BJ (cell line): ENCODE measurements at regions not wholly inside any gene's neighbourhood (a gene's known extent, or its start where the extent isn't known, plus 50 kb on each side); places are given as distances from the start of the nearest gene placed in this dataset.
"Not testable (repeated sequence)": the region's sequence is repeated elsewhere in the genome, so short reads cannot be mapped to it uniquely, and the experiment has no call there.

Source experiments
- CTCF ChIA-PET: fragments of 350-600 bp; formaldehyde crosslinking; extraction: SDS; loops from one replicate; lab custom pipeline; 2021; ENCODE audit warnings: antibody characterized with exemption, inconsistent platforms; lab: Yijun Ruan, JAX
- POLR2A ChIA-PET: fragments of 300-600 bp; sonication (Branson Sonifier 250); formaldehyde crosslinking; extraction: SDS; loops from one replicate; lab custom pipeline; 2021; ENCODE audit warnings: antibody characterized with exemption; lab: Charles Lee
- DNase-seq: peaks from one replicate; pipeline ENCODE4 v3.0.0-alpha.2; 2011; ENCODE audit warnings: low read depth
- H3K27me3 ChIP-seq: 2 replicates; pipeline ENCODE4 v1.6.0; 2011; ENCODE audit warnings: low read length; ENCODE audit not compliant: control insufficient read depth, insufficient read depth
- H3K36me3 ChIP-seq: 2 replicates; pipeline ENCODE4 v1.5.1; 2011; ENCODE audit warnings: low read length; ENCODE audit not compliant: control insufficient read depth, insufficient read depth
- H3K4me3 ChIP-seq: 2 replicates; pipeline ENCODE4 v1.5.1; 2011; ENCODE audit warnings: low read depth, mild to moderate bottlenecking, control low read depth, low read length
- TF ChIP-seq, protein P1 (sequence below): IDR thresholded peaks from 2 replicates; pipeline ENCODE4 v1.5.1; 2011; ENCODE audit warnings: low read depth, mild to moderate bottlenecking, control low read depth, inconsistent platforms, low read length, moderate library complexity; ENCODE audit not compliant: insufficient read depth

DNA sequence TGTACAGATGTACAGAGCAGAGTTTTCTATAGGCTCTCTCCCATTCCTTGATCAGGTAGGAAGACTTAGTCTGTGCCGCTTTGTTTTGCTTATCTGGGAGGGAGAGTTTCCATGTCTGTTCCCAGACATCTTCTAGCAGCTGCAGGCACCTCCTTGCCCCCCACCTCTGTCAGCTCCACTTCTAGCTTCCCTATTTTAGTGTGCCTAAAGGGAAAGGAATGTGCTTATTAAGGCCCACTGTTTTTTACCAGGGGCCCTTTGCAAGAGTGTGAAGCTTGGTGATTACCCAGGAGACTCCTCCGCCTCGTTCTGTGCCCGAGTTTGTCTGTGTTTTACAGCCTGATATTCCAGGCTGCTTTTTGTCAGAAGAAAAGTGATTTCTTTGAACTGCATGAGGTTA lies 1984.4 kb downstream of the OLFM4 start:
- TF ChIP-seq, protein P1, sequence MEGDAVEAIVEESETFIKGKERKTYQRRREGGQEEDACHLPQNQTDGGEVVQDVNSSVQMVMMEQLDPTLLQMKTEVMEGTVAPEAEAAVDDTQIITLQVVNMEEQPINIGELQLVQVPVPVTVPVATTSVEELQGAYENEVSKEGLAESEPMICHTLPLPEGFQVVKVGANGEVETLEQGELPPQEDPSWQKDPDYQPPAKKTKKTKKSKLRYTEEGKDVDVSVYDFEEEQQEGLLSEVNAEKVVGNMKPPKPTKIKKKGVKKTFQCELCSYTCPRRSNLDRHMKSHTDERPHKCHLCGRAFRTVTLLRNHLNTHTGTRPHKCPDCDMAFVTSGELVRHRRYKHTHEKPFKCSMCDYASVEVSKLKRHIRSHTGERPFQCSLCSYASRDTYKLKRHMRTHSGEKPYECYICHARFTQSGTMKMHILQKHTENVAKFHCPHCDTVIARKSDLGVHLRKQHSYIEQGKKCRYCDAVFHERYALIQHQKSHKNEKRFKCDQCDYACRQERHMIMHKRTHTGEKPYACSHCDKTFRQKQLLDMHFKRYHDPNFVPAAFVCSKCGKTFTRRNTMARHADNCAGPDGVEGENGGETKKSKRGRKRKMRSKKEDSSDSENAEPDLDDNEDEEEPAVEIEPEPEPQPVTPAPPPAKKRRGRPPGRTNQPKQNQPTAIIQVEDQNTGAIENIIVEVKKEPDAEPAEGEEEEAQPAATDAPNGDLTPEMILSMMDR, result no peak
- ChIA-PET CTCF (no interaction called here), POLR2A (no interaction called here)
- Histone ChIP-seq H3K36me3 (no peaks in the 10 kb centered on the region), H3K4me3 (no peak overlapping the region), H3K27me3 (no peaks in the 10 kb centered on the region)
- DNase-seq, result no peak

DNA sequence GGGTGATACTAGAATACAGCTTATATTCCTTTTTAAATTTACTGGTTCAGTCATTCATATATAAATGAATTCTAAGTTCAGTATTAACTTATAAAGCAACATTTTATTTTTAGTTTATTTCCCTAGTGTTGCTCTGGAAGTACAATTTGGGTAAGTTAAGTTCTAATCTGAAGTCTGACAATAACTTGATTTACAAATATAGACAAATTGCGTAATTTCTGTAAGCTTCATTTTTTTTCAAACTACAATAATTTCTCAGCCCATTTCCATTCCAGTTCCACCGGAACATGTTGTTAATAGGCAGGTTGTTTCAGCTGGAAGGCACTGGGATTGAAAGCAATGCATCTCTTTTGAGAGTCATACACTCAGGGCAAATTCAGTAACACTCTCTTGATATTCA lies 2000.7 kb downstream of the OLFM4 start:
- CTCF ChIA-PET, result no interaction called here
- H3K36me3 ChIP-seq, result no peaks in the 10 kb centered on the region
- POLR2A ChIA-PET, result no interaction called here
- TF ChIP-seq, protein P1, result no peak
- no peaks in the 10 kb centered on the region for H3K27me3 ChIP-seq
- DNase-seq, result no peak
- no peak overlapping the region for H3K4me3 ChIP-seq

DNA sequence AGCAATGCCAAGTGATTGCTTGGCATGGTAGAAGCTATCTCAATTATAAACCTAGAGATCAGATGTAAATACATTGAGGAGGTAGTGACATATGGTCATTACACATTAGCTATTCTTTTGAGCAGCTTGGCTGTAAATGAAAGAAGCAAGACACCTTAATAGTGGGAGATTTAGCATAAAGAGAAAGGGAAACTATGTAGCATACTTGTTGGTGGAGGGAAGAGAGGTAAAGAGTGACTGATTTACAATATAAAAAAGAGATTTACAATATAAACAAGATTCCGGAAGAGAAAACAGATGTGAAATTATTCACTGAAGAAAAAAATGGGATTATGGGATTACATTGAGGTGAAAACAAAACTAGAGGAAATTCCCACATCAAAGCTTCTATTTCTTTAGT lies 2009.6 kb downstream of the OLFM4 start:
- H3K27me3 ChIP-seq, result no peaks in the 10 kb centered on the region
- CTCF ChIA-PET, result no interaction called here
- TF ChIP-seq, protein P1, result no peak
- POLR2A ChIA-PET, result no interaction called here
- H3K4me3 ChIP-seq, result no peak overlapping the region
- no peak for DNase-seq
- H3K36me3 ChIP-seq, result no peaks in the 10 kb centered on the region

DNA sequence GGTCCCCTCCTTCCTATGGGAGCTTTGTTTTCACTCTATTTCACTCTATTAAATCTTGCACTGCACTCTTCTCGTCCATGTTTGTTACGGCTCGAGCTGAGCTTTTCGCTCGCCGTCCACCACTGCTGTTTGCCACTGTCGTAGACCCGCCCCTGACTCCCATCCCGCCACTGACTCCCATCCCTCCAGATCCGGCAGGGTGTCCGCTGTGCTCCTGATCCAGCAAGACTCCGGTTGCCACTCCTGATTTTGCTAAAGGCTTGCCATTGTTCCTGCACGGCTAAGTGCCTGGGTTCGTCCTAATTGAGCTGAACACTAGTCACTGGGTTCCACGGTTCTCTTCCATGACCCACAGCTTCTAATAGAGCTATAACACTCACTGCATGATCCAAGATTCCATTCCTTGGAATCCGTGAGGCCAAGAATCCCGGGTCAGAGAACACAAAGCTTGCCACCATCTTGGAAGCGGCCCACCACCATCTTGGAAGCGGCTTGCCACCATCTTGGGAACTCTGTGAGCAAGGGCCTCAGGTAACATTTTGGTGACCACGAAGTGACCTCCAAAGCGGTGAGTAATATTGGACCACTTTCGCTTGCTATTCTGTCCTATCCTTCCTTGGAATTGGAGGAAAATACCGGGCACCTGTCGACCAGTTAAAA lies 2025.4 kb downstream of the OLFM4 start:
- DNase-seq, CTCF ChIA-PET, H3K4me3 ChIP-seq: not testable (repeated sequence)

DNA sequence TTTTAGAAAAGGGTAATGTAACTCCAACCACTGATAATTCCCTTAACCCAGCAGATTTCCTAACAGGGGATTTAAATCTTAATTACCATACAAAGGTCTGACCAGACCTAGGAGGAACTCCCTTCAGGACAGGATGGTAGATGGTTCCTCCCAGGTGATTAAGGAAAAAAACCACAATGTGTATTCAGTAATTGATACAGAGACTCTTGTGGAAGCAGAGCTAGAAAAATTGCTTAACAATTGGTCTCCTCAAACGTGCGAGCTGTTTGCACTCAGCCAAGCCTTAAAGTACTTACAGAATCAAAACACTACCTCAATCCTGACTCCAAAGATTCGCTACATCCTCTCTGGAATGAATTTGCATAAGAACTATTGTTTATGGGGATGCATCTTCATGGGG lies 2027.1 kb downstream of the OLFM4 start:
- H3K36me3 ChIP-seq, POLR2A ChIA-PET, H3K4me3 ChIP-seq, DNase-seq, H3K27me3 ChIP-seq, CTCF ChIA-PET: not testable (repeated sequence)

More for the DNA sequence above, 2025.4 kb downstream of the OLFM4 start:
- POLR2A ChIA-PET, H3K36me3 ChIP-seq, H3K27me3 ChIP-seq: not testable (repeated sequence)

DNA sequence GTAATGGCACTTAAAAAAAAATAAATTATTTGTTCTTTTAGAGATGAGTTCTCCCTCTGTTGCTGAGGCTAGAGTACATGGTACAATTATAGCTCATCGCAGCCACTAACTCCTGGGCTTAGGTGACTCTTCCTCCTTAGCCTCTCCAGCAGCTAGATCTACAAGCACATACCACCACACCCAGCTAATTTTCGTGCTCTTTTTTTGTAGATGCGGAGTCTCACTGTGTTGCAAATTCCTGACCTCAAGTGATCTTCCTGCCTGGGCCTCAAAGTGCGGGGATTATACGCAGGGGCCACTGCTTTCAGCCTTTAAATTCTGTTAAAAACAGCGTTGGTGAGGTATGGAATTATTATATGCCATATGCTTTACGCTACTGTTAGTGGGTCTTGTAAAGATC lies 2034.0 kb downstream of the OLFM4 start:
- Histone ChIP-seq H3K36me3 (no peaks in the 10 kb centered on the region), H3K4me3 (no peak overlapping the region), H3K27me3 (no peaks in the 10 kb centered on the region)
- ChIA-PET CTCF (no interaction called here), POLR2A (no interaction called here)
- TF ChIP-seq, protein P1, result no peak
- no peak for DNase-seq
